HCT116 (cell line): ENCODE measurements at regions not wholly inside any gene's neighbourhood (a gene's known extent, or its start where the extent isn't known, plus 50 kb on each side); places are given as distances from the start of the nearest gene placed in this dataset.

ENCODE experiments used
- CTCF ChIP-seq, 3 experiments: fragments of 200-600 bp in 1 of 3; sonication (generic) in 1 of 3; IDR thresholded peaks in 2 of 3; conservative IDR thresholded peaks in 1 of 3; 2 replicates each; pipeline ENCODE4 v1.5.1; 2012 to 2017; ENCODE audit warnings: low read depth in 2 of 3, low read length in 2 of 3, antibody characterized with exemption in 1 of 3, borderline replicate concordance in 1 of 3, control low read depth in 1 of 3, mild to moderate bottlenecking in 1 of 3, mixed read lengths in 1 of 3, mixed run types in 1 of 3, moderate library complexity in 1 of 3; ENCODE audit not compliant: insufficient read depth in 1 of 3
- EZH2 ChIP-seq: fragments of 200-600 bp; sonication (generic); IDR thresholded peaks from 2 replicates; pipeline ENCODE4 v1.6.1; 2017; ENCODE audit warnings: antibody characterized with exemption, mixed run types
- RAD21 ChIP-seq: IDR thresholded peaks from 2 replicates; pipeline ENCODE4 v1.6.1; 2012; ENCODE audit warnings: low read depth, mild to moderate bottlenecking

DNA sequence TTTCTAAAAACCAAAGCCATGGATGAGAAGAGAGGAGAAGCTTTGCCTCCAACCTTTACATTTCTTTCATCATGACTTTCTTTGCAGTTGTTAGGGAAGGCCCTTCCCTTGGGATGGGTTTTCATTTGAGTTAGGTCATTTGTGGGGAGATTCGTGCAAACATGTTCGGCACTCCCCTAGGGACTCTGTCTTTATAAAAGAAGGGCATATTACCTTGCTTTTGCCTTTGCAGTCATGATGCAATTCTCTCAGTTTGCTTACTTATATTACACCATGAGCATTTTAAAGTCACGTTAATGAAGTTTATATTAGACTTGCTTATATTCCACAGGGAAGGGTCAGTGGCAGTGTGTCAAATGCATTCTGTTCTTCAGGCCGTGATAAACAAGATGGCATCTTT, 289.3 kb upstream of the WWC1 start:
- TF ChIP-seq CTCF (IDR thresholded peaks at IDR 0.05 in 2 of 3, conservative IDR thresholded peaks at IDR 0.05 in 1 of 3; ENCODE audit: borderline replicate concordance in 1 of 3, insufficient read depth in 1 of 3, low read depth in 2 of 3, low read length in 2 of 3) (no peak), EZH2 (no peak), RAD21 (no peak)
